Right kidney (tissue), 1 donor: ENCODE measurements at regions not wholly inside any gene's neighbourhood (a gene's known extent, or its start where the extent isn't known, plus 50 kb on each side); places are given as distances from the start of the nearest gene placed in this dataset.
A peak's percentile ranks its signal among the peaks of the same experiment; 100 is the strongest.

Source experiments
- DNase-seq: peaks from one replicate; pipeline ENCODE4 v3.0.0-alpha.2; 2016

- DNase-seq, result no peak
These were observed 75.0 kb upstream of the WNT7A start for GRCh38 chr3:13954741-13955483.

GRCh38 chr3:13954266-13954665, 74.4 kb upstream of the WNT7A start:
- no peak for DNase-seq

- DNase-seq, result no peak
These were observed 71.3 kb upstream of the WNT7A start for GRCh38 chr3:13951184-13951583.

- DNase-seq, result no peak
These were observed 70.2 kb upstream of the WNT7A start for GRCh38 chr3:13950042-13950441.

- no peak for DNase-seq
These were observed 68.0 kb upstream of the WNT7A start for GRCh38 chr3:13947912-13948311.

- no peak for DNase-seq
These were observed 59.3 kb upstream of the WNT7A start for GRCh38 chr3:13939206-13939605.

- DNase-seq, result no peak
These were observed 57.3 kb upstream of the WNT7A start for GRCh38 chr3:13937131-13937530.

- DNase-seq, result no peak
These were observed 55.7 kb upstream of the WNT7A start for GRCh38 chr3:13935494-13936094.

- DNase-seq, result no peak
These were observed 54.9 kb upstream of the WNT7A start for GRCh38 chr3:13934813-13935212.

- no peak for DNase-seq
These were observed 54.4 kb upstream of the WNT7A start for GRCh38 chr3:13934315-13934714.

- DNase-seq, result peak; percentile 69
These were observed 52.9 kb upstream of the WNT7A start for GRCh38 chr3:13932578-13933295.

GRCh38 chr3:13931172-13931571, 51.3 kb upstream of the WNT7A start:
- no peak for DNase-seq
